ENCODE measurements at regions not wholly inside any gene's neighbourhood (a gene's known extent, or its start where the extent isn't known, plus 50 kb on each side); places are given as distances from the start of the nearest gene placed in this dataset.

DNA sequence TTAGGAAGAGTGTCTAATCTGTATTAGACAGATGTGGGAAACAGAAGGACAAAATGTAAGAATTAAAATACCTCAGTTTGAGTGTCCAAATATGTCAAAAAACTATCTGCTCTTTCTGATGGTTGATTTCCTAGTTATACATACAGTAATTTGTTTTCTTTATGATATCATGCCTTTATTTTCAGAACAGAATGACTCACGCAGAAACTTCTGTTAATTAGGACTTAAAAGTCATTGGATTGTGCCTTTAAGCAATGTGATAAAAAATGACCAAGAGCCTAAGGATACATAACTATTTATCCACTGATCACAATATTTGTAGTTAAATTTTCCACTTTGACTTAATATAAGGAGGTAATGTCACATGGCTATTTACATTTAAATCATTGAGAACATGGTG, 206.7 kb upstream of the PTPRZ1 start:
- Histone ChIP-seq H3K4me3 (ENCODE audit: low read length) (no peak overlapping the region), H3K36me3 (ENCODE audit: insufficient read depth, low read length) (no peaks in the 10 kb centered on the region), H3K27me3 (ENCODE audit: control insufficient read depth, insufficient read depth, low read length) (no peaks in the 10 kb centered on the region), H3K4me2 (ENCODE audit: low read length) (no peak overlapping the region), H3K9me3 (replicated peaks; ENCODE audit: low read length) (no peaks in the 10 kb centered on the region), H3K4me1 (ENCODE audit: control insufficient read depth, insufficient read depth, low read length) (no peaks in the 10 kb centered on the region), H3K9ac (ENCODE audit: low read depth, low read length) (no peak overlapping the region)

DNA sequence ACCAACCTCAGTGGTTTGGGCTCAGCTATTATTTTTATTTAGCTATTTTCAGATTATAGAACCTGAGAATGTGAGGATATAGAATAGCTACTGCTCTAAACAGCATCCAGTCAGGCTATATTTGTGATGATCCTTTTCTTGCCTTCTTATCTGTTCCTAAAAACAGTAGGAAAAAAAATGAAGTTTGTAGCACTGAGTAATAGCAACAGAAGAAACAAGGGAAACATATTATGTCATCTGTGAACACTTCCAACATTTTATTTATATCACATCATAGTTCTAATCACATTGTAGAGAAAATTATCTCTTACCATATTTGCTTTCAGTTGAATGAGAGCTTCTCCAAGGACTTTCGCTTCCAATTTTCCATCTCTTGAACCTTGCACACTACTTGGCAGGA, 229.6 kb upstream of the PTPRZ1 start:
- no peak overlapping the region for H3K9ac ChIP-seq (ENCODE audit: low read depth, low read length)
- H3K4me3 ChIP-seq (ENCODE audit: low read length) = no peak overlapping the region

DNA sequence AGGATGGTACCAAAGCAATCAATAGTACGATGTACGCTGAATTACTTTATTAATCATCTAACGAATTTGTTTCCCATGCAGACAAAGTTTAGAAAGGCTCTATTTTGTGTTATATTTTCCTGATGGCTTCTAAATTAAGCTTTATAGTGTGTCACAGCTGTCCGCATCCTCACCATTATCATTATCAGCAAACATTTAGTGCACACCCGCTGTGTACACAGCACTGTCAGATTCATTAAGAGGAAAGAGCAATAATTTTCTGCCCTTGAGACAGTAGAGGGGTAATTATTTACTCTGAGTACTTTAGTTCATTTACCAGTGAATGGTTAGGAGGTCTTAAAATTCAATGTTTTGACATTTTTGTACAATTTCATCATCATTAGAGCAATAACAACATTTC, 233.3 kb upstream of the PTPRZ1 start:
- Histone ChIP-seq H3K4me3 (ENCODE audit: low read length) (no peak overlapping the region), H3K36me3 (ENCODE audit: insufficient read depth, low read length) (no peaks in the 10 kb centered on the region), H3K27me3 (ENCODE audit: control insufficient read depth, insufficient read depth, low read length) (no peaks in the 10 kb centered on the region), H3K4me1 (ENCODE audit: control insufficient read depth, insufficient read depth, low read length) (no peaks in the 10 kb centered on the region), H3K4me2 (ENCODE audit: low read length) (no peak overlapping the region), H3K9me3 (replicated peaks; ENCODE audit: low read length) (no peaks in the 10 kb centered on the region), H3K9ac (ENCODE audit: low read depth, low read length) (no peak overlapping the region)

More for the DNA sequence above, 229.6 kb upstream of the PTPRZ1 start:
- no peaks in the 10 kb centered on the region for H3K9me3 ChIP-seq (replicated peaks; ENCODE audit: low read length)
- H3K36me3 ChIP-seq (ENCODE audit: insufficient read depth, low read length) = no peaks in the 10 kb centered on the region
- no peaks in the 10 kb centered on the region for H3K4me1 ChIP-seq (ENCODE audit: control insufficient read depth, insufficient read depth, low read length)
- H3K27me3 ChIP-seq (ENCODE audit: control insufficient read depth, insufficient read depth, low read length) = no peaks in the 10 kb centered on the region
- no peak overlapping the region for H3K4me2 ChIP-seq (ENCODE audit: low read length)

DNA sequence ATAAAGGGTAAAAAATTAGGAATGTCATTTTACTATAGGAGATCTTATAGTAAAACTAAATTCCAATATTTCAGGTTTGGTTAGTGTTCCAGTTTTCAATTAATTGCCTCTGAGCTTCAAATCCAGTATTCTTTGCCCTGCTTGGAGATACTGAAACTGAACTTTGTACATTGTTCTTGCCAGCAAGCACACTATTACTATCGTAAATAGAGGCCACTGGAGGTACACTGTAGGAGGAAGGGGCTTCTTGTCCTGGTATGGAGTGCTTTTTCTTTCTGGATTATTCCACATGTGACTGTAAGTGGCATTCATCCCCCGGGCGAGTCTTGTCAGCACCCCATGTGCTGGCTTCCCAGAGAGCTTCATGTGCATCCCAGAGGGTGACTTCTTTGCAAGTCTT, 234.7 kb upstream of the PTPRZ1 start:
- Histone ChIP-seq H3K4me3 (ENCODE audit: low read length) (no peak overlapping the region), H3K9ac (ENCODE audit: low read depth, low read length) (no peak overlapping the region), H3K27me3 (ENCODE audit: control insufficient read depth, insufficient read depth, low read length) (no peaks in the 10 kb centered on the region), H3K4me1 (ENCODE audit: control insufficient read depth, insufficient read depth, low read length) (no peaks in the 10 kb centered on the region), H3K9me3 (replicated peaks; ENCODE audit: low read length) (no peaks in the 10 kb centered on the region), H3K4me2 (ENCODE audit: low read length) (no peak overlapping the region), H3K36me3 (ENCODE audit: insufficient read depth, low read length) (no peaks in the 10 kb centered on the region)

DNA sequence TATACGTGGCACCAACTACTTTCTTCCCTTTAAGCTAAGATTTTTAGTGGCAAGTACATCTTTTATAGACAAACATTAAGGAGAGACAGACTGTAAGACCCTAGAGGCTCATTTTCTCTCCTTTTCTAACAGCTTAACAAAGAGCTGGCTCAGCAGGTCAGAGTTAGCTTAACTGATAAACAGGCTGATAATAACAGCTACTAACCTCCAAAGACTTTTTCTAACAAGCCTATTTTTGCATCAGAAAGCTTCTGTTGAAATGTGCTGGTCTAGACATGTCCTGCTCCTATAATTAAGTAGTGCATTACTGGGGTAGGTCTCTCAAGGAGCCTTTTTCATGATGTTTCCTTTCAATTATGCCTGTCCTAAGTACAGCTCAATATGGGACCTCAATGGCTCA, 238.2 kb upstream of the FAM3C start:
- H3K36me3 ChIP-seq (ENCODE audit: insufficient read depth, low read length) = no peaks in the 10 kb centered on the region

DNA sequence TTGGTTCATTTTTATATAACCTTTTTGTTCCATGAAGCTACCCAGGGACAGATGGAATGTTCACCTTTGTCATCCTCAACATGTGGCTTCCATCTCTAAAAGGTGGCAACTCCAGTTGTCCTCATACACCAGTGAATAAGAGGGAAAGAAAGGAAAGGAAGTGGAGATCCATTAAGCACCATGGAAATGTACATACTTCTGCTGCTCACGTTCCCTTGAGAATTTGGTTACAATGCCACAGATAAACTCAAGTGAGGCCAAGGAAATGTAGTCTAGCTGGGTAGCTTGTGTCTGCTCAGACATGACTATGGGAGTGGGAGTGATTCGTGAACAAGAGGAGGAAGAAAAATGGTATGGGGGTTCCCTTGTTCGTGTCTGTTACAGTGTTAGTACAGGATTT, 237.1 kb upstream of the FAM3C start:
- Histone ChIP-seq H3K4me2 (ENCODE audit: low read length) (no peak overlapping the region), H3K4me3 (ENCODE audit: low read length) (no peak overlapping the region), H3K27me3 (ENCODE audit: control insufficient read depth, insufficient read depth, low read length) (no peaks in the 10 kb centered on the region), H3K9me3 (replicated peaks; ENCODE audit: low read length) (no peaks in the 10 kb centered on the region), H3K9ac (ENCODE audit: low read depth, low read length) (no peak overlapping the region), H3K36me3 (ENCODE audit: insufficient read depth, low read length) (no peaks in the 10 kb centered on the region), H3K4me1 (ENCODE audit: control insufficient read depth, insufficient read depth, low read length) (no peaks in the 10 kb centered on the region)

More for the DNA sequence above, 238.2 kb upstream of the FAM3C start:
- Histone ChIP-seq H3K4me2 (ENCODE audit: low read length) (no peak overlapping the region), H3K27me3 (ENCODE audit: control insufficient read depth, insufficient read depth, low read length) (no peaks in the 10 kb centered on the region), H3K4me3 (ENCODE audit: low read length) (no peak overlapping the region), H3K9ac (ENCODE audit: low read depth, low read length) (no peak overlapping the region), H3K4me1 (ENCODE audit: control insufficient read depth, insufficient read depth, low read length) (no peaks in the 10 kb centered on the region), H3K9me3 (replicated peaks; ENCODE audit: low read length) (no peaks in the 10 kb centered on the region)

DNA sequence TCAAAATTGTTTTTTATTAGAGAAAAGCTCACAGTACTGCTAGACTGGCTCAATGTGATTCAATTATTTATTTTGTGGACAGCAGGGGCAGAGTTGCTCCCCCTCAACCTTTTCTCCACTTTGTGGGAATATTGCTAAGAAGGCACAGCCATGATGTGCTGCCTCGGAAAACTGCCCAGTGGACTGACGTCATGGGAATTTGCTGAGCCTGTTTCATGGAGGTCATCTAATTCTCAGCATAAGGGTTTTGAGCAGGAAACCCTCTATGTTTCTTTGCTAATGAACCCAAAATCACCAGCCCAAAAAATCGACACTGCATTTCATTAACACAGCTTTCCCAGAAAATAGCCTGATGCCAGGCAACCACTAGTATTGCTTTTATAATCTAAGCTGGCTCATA, 228.8 kb upstream of the FAM3C start:
- no peak overlapping the region for H3K4me2 ChIP-seq (ENCODE audit: low read length)
- no peak overlapping the region for H3K4me3 ChIP-seq (ENCODE audit: low read length)
- no peaks in the 10 kb centered on the region for H3K9me3 ChIP-seq (replicated peaks; ENCODE audit: low read length)
- H3K27me3 ChIP-seq (ENCODE audit: control insufficient read depth, insufficient read depth, low read length) = no peaks in the 10 kb centered on the region
- H3K36me3 ChIP-seq (ENCODE audit: insufficient read depth, low read length) = no peaks in the 10 kb centered on the region
- H3K9ac ChIP-seq (ENCODE audit: low read depth, low read length) = no peak overlapping the region
- no peaks in the 10 kb centered on the region for H3K4me1 ChIP-seq (ENCODE audit: control insufficient read depth, insufficient read depth, low read length)

DNA sequence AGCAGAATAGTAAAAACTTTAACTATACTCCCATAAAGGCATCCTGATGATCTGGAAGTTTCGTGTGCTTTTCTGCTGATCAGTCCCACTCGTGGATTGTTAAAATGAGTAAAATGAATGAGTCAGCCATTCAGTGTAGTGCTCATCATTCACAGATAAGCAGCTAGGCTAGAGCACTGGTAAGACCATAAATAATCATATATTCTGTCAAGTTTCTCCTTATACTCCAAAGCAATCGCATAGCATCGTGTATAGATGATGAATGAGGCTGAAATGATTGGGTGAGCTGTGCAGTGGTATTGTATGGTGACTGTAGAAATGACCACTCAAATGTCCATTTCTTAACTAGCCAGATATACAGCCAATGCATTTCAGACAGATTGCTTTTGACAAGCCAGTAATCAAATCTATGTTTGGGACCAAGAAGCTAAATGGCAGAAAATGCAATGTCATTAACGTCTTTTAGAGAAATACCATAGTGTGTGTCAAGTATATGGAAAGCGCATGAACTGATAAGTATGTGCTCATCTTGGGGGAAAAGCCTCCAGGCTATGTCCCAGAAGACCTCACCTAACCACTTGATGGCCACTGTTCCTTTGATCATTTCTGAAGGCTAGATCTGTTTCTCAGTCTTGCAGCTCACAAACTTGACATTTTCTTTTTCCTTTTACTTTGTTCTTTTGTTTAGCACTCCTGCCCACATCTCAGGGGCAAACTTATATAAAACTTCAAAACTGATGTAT, 227.2 kb upstream of the FAM3C start:
- H3K9ac ChIP-seq (ENCODE audit: low read depth, low read length) = no peak overlapping the region
- H3K9me3 ChIP-seq (replicated peaks; ENCODE audit: low read length) = no peaks in the 10 kb centered on the region
- no peaks in the 10 kb centered on the region for H3K27me3 ChIP-seq (ENCODE audit: control insufficient read depth, insufficient read depth, low read length)
- H3K4me3 ChIP-seq (ENCODE audit: low read length) = no peak overlapping the region
- no peaks in the 10 kb centered on the region for H3K4me1 ChIP-seq (ENCODE audit: control insufficient read depth, insufficient read depth, low read length)
- no peak overlapping the region for H3K4me2 ChIP-seq (ENCODE audit: low read length)
- no peaks in the 10 kb centered on the region for H3K36me3 ChIP-seq (ENCODE audit: insufficient read depth, low read length)

DNA sequence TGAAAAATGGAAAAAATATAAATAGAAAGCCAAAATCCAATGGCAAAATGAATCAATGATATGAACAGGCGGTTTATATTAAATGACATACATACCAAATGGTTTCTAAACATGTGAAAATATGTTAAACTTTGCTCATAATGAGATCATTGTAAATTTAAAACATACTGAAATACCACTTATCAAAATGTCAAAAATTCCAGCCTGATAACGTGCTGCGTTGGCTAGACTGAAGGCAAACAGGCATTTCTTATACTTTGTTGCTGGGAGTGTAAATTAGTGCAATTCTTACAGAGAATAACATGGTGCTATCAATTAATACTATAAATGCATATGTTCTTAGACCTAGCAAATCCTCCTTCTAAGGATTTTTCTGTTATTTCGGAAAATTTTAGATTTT, 225.8 kb upstream of the FAM3C start:
- Histone ChIP-seq H3K27me3 (ENCODE audit: control insufficient read depth, insufficient read depth, low read length) (no peaks in the 10 kb centered on the region), H3K9ac (ENCODE audit: low read depth, low read length) (no peak overlapping the region), H3K4me3 (ENCODE audit: low read length) (no peak overlapping the region), H3K4me1 (ENCODE audit: control insufficient read depth, insufficient read depth, low read length) (no peaks in the 10 kb centered on the region), H3K4me2 (ENCODE audit: low read length) (no peak overlapping the region), H3K9me3 (replicated peaks; ENCODE audit: low read length) (no peaks in the 10 kb centered on the region), H3K36me3 (ENCODE audit: insufficient read depth, low read length) (no peaks in the 10 kb centered on the region)

DNA sequence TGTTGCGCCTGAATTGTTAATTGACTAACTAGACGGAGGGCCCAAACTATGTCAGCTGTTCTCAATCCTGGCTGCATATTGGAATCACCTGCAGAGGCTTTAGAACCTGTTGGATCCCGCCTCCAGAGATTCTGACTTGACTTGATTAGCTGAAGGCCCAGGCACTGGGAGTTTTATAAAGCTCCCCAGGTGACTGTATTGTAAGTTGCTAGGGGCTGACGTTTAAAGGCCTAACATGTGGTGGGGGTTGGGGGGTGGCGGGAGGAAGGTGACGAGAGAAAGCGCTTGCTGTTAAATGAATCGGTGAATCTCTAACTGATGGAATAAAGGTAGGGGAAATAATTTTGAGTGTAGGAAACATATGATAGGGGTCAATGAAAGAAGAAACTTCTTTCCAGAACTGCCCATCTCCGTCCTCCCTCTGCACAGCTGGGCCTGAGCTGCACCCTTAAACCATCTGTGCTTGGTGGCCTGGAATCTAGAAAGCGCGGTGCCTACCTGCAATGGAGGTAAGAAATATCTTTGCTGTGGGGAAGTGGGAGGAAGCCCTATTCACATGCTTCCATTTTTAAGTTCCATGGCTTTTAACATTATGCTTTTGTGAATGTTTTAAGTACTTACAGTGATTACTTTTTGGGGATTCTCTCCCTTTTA, 225.0 kb upstream of the FAM3C start:
- Histone ChIP-seq H3K27me3 (ENCODE audit: control insufficient read depth, insufficient read depth, low read length) (no peaks in the 10 kb centered on the region), H3K4me3 (ENCODE audit: low read length) (no peak overlapping the region), H3K4me2 (ENCODE audit: low read length) (no peak overlapping the region), H3K36me3 (ENCODE audit: insufficient read depth, low read length) (no peaks in the 10 kb centered on the region), H3K9ac (ENCODE audit: low read depth, low read length) (no peak overlapping the region), H3K4me1 (ENCODE audit: control insufficient read depth, insufficient read depth, low read length) (no peaks in the 10 kb centered on the region), H3K9me3 (replicated peaks; ENCODE audit: low read length) (no peaks in the 10 kb centered on the region)

DNA sequence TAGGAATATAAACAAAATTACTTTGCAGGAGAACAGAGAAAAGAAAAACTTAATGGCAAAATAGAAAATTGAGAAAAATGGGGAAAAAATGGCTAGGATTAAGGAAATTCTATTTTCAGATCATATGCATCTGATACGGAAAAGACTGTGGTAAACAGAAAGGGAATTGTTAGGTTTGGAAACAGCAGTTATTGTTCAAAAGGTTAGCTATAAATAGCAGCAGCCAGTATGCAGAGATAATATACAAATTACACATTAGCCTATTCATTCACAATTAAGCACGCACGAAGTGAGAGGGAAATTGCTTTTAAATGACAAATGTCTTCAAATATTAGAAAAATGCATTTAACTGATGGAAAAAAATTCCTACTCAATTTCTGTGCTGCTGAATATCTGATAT, 224.1 kb upstream of the FAM3C start:
- Histone ChIP-seq H3K27me3 (ENCODE audit: control insufficient read depth, insufficient read depth, low read length) (no peaks in the 10 kb centered on the region), H3K9me3 (replicated peaks; ENCODE audit: low read length) (no peaks in the 10 kb centered on the region), H3K9ac (ENCODE audit: low read depth, low read length) (no peak overlapping the region), H3K4me1 (ENCODE audit: control insufficient read depth, insufficient read depth, low read length) (no peaks in the 10 kb centered on the region), H3K4me2 (ENCODE audit: low read length) (no peak overlapping the region), H3K4me3 (ENCODE audit: low read length) (no peak overlapping the region), H3K36me3 (ENCODE audit: insufficient read depth, low read length) (no peaks in the 10 kb centered on the region)

DNA sequence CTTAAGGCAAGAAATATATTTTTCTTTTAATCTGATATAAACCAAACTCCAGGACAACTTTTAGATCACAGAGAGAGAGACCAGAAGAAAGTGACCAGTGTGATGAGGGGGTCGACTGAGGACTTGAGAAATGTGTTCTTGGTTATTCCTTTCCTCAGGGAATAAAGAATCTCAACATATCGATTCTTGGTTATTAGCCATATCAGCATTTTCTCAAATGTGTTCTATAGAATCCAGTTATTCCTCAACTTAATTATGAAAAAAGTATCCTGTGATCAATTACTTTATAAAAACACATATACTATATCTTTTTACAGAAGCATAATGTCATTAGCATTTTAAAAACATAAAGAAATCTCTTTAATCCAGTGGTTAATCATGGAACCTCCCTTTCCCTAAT, 222.1 kb upstream of the FAM3C start:
- H3K9ac ChIP-seq (ENCODE audit: low read depth, low read length) = no peak overlapping the region
- no peaks in the 10 kb centered on the region for H3K4me1 ChIP-seq (ENCODE audit: control insufficient read depth, insufficient read depth, low read length)
- no peaks in the 10 kb centered on the region for H3K9me3 ChIP-seq (replicated peaks; ENCODE audit: low read length)
- H3K4me2 ChIP-seq (ENCODE audit: low read length) = no peak overlapping the region
- no peaks in the 10 kb centered on the region for H3K27me3 ChIP-seq (ENCODE audit: control insufficient read depth, insufficient read depth, low read length)
- no peak overlapping the region for H3K4me3 ChIP-seq (ENCODE audit: low read length)
- no peaks in the 10 kb centered on the region for H3K36me3 ChIP-seq (ENCODE audit: insufficient read depth, low read length)

All from skeletal muscle satellite cell (primary cell).